Liver (tissue), 8 donors: ENCODE measurements at regions not wholly inside any gene's neighbourhood (a gene's known extent, or its start where the extent isn't known, plus 50 kb on each side); places are given as distances from the start of the nearest gene placed in this dataset.
A peak's percentile ranks its signal among the peaks of the same experiment; 100 is the strongest.

Experiments
- DNase-seq: peaks from one replicate; pipeline ENCODE4 v3.0.0-alpha.2; 2017; ENCODE audit warnings: low spot score
- H3K27ac ChIP-seq, 2 donors: one replicate each; pipeline ENCODE4 v1.7.0; 2013; ENCODE audit warnings: inconsistent platforms in 2 of 2, low read length in 2 of 2, control low read depth in 1 of 2, low read depth in 1 of 2, mild to moderate bottlenecking in 1 of 2
- H3K27me3 ChIP-seq, 4 donors: one replicate each; pipeline versions ENCODE4 v1.6.1 to v1.7.0; 2013; ENCODE audit warnings: low read length in 3 of 4, inconsistent platforms in 1 of 4, mild to moderate bottlenecking in 1 of 4, moderate library complexity in 1 of 4; ENCODE audit not compliant: control insufficient read depth in 4 of 4, insufficient read depth in 4 of 4
- H3K36me3 ChIP-seq, 4 donors: one replicate each; pipeline versions ENCODE4 v1.6.1 to v1.7.0; 2013; ENCODE audit warnings: low read length in 3 of 4, mild to moderate bottlenecking in 3 of 4, low read depth in 1 of 4, moderate library complexity in 1 of 4; ENCODE audit not compliant: control insufficient read depth in 4 of 4, insufficient read depth in 3 of 4
- H3K4me1 ChIP-seq, 4 donors: one replicate each; pipeline versions ENCODE4 v1.6.1 to v1.7.0; 2013; ENCODE audit warnings: low read length in 3 of 4, mild to moderate bottlenecking in 3 of 4, moderate library complexity in 1 of 4; ENCODE audit not compliant: control insufficient read depth in 4 of 4, insufficient read depth in 4 of 4
- H3K4me3 ChIP-seq, 3 donors: one replicate each; pipeline versions ENCODE4 v1.6.1 to v1.7.0; 2013; ENCODE audit warnings: low read length in 3 of 3, control low read depth in 1 of 3, low read depth in 1 of 3, mild to moderate bottlenecking in 1 of 3
- H3K9ac ChIP-seq, 2 donors: one replicate each; pipeline ENCODE4 v1.7.0; 2013; ENCODE audit warnings: low read length in 2 of 2, mild to moderate bottlenecking in 2 of 2, moderate library complexity in 2 of 2, control low read depth in 1 of 2, low read depth in 1 of 2
- H3K9me3 ChIP-seq, 4 donors: one replicate each; pipeline versions ENCODE4 v1.6.1 to v1.7.0; 2013; ENCODE audit warnings: low read length in 3 of 4; ENCODE audit not compliant: control insufficient read depth in 4 of 4
- ATF3 ChIP-seq: IDR thresholded peaks from 2 replicates; pipeline ENCODE4 v1.6.1; 2016; ENCODE audit warnings: antibody characterized with exemption
- CTCF ChIP-seq: fragments of 150-350 bp; IDR thresholded peaks from 2 replicates; pipeline ENCODE4 v1.5.1; 2017; ENCODE audit warnings: improper control_type of control experiment, low read depth, low read length; ENCODE audit not compliant: missing input control
- FOXA1 ChIP-seq: IDR thresholded peaks from 2 replicates; pipeline ENCODE4 v1.6.1; 2016; ENCODE audit warnings: antibody characterized with exemption
- FOXA2 ChIP-seq: IDR thresholded peaks from 2 replicates; pipeline ENCODE4 v1.6.1; 2016; ENCODE audit warnings: antibody characterized with exemption
- GABPA ChIP-seq, 2 donors: IDR thresholded peaks in 1 of 2; conservative IDR thresholded peaks in 1 of 2; 2 replicates each; pipeline ENCODE4 v1.6.1; 2016; ENCODE audit warnings: antibody characterized with exemption in 2 of 2, mild to moderate bottlenecking in 1 of 2, moderate library complexity in 1 of 2
- HNF4A ChIP-seq, 2 donors: conservative IDR thresholded peaks; 2 replicates each; pipeline ENCODE4 v1.6.1; 2016; ENCODE audit warnings: antibody characterized with exemption in 2 of 2, mild to moderate bottlenecking in 2 of 2
- HNF4G ChIP-seq: IDR thresholded peaks from 2 replicates; pipeline ENCODE4 v1.6.1; 2016; ENCODE audit warnings: antibody characterized with exemption
- JUND ChIP-seq, 2 donors: IDR thresholded peaks; 2 replicates each; pipeline ENCODE4 v1.6.1; 2016; ENCODE audit warnings: antibody characterized with exemption in 2 of 2
- MAX ChIP-seq: IDR thresholded peaks from 2 replicates; pipeline ENCODE4 v1.6.1; 2016; ENCODE audit warnings: antibody characterized with exemption
- NR2F2 ChIP-seq: IDR thresholded peaks from 2 replicates; pipeline ENCODE4 v1.6.1; 2016; ENCODE audit warnings: antibody characterized with exemption
- RAD21 ChIP-seq, 2 donors: IDR thresholded peaks; 2 replicates each; pipeline ENCODE4 v1.6.1; 2016; ENCODE audit warnings: antibody characterized with exemption in 2 of 2, mild to moderate bottlenecking in 2 of 2
- REST ChIP-seq: IDR thresholded peaks from 2 replicates; pipeline ENCODE4 v1.6.1; 2016; ENCODE audit warnings: antibody characterized with exemption, mild to moderate bottlenecking
- RXRA ChIP-seq, 2 donors: IDR thresholded peaks; 2 replicates each; pipeline ENCODE4 v1.6.1; 2017 to 2018; ENCODE audit warnings: antibody characterized with exemption in 2 of 2, mild to moderate bottlenecking in 1 of 2
- TAF1 ChIP-seq: conservative IDR thresholded peaks from 2 replicates; pipeline ENCODE4 v1.6.1; 2016; ENCODE audit warnings: antibody characterized with exemption, mild to moderate bottlenecking
- YY1 ChIP-seq: IDR thresholded peaks from 2 replicates; pipeline ENCODE4 v1.6.1; 2016; ENCODE audit warnings: antibody characterized with exemption, mild to moderate bottlenecking
- WGBS: extraction: QIAGEN DNeasy Blood & Tissue Kit; methylation state at CpG from one replicate; pipeline ENCODE4 v1.1.7; 2013; 5-methylcytosine and 5-hydroxymethylcytosine counted together
- donor health status: healthy.
- donor health status: healthy.
- donor health status: healthy.
- donor health status: healthy.
- donor health status: healthy.

GRCh38 chr14:58850011-58850410 is 212.2 kb downstream of the DACT1 start:
- 74% methylated on average over 1 of the region's 1 CpG for WGBS
- TF ChIP-seq ATF3 (no peak), RXRA (IDR thresholded peaks at IDR 0.05) (no peak), TAF1 (no peak)
- Histone ChIP-seq H3K4me1 (no peaks in the 10 kb centered on the region), H3K9ac (no peak overlapping the region), H3K9me3 (no peaks in the 10 kb centered on the region), H3K27me3 (no peaks in the 10 kb centered on the region), H3K36me3 (no peaks in the 10 kb centered on the region), H3K4me3 (no peak overlapping the region), H3K27ac (no peak overlapping the region)
- DNase-seq: no peak

GRCh38 chr14:58861586-58861985 is 223.8 kb downstream of the DACT1 start:
- Histone ChIP-seq H3K4me3 (no peak overlapping the region), H3K4me1 (no peaks in the 10 kb centered on the region), H3K9me3 (no peaks in the 10 kb centered on the region), H3K27me3 (no peaks in the 10 kb centered on the region), H3K27ac (no peak overlapping the region), H3K36me3 (no peaks in the 10 kb centered on the region), H3K9ac (no peak overlapping the region)
- DNase-seq: no peak
- 66% methylated on average over 2 of the region's 2 CpGs for WGBS
- TF ChIP-seq CTCF: no peak
- no peak for TF ChIP-seq REST
- TF ChIP-seq MAX: no peak
- TF ChIP-seq JUND (IDR thresholded peaks at IDR 0.05): no peak
- no peak for TF ChIP-seq HNF4G
- no peak for TF ChIP-seq RAD21 (IDR thresholded peaks at IDR 0.05)
- peak; percentile 69 for TF ChIP-seq NR2F2
- no peak for TF ChIP-seq ATF3

GRCh38 chr14:58862416-58863160 is 224.8 kb downstream of the DACT1 start:
- H3K27me3 ChIP-seq: no peaks in the 10 kb centered on the region
- WGBS: 56% methylated on average over 2 of the region's 2 CpGs
- H3K4me3 ChIP-seq: no peak overlapping the region
- no peak overlapping the region for H3K27ac ChIP-seq
- H3K4me1 ChIP-seq: no peaks in the 10 kb centered on the region
- H3K9ac ChIP-seq: no peak overlapping the region
- DNase-seq: no peak
- H3K36me3 ChIP-seq: no peaks in the 10 kb centered on the region
- no peaks in the 10 kb centered on the region for H3K9me3 ChIP-seq
- TF ChIP-seq FOXA2: no peak
- no peak for TF ChIP-seq REST
- no peak for TF ChIP-seq GABPA (IDR thresholded peaks at IDR 0.05 in 1 of 2, conservative IDR thresholded peaks at IDR 0.05 in 1 of 2)
- TF ChIP-seq MAX: no peak
- no peak for TF ChIP-seq HNF4A (conservative IDR thresholded peaks at IDR 0.05)
- no peak for TF ChIP-seq FOXA1
- no peak for TF ChIP-seq RAD21 (IDR thresholded peaks at IDR 0.05)
- TF ChIP-seq YY1: no peak
- TF ChIP-seq ATF3: no peak
